Sciatic nerve (tissue), 2 donors: ENCODE measurements at regions not wholly inside any gene's neighbourhood (a gene's known extent, or its start where the extent isn't known, plus 50 kb on each side); places are given as distances from the start of the nearest gene placed in this dataset.
"Not testable (repeated sequence)": the region's sequence is repeated elsewhere in the genome, so short reads cannot be mapped to it uniquely, and the experiment has no call there.

ENCODE experiments used
- ATAC-seq: fragments of 200-7000 bp; cut with Tn5 transposase; one replicate; pipeline ENCODE4 v1.9.1; 2020; ENCODE audit warnings: mild to moderate bottlenecking, moderate library complexity
- DNase-seq: peaks from one replicate; pipeline ENCODE4 v3.0.0-alpha.2; 2020; ENCODE audit warnings: low spot score
- intact Hi-C: fragments of 100-400 bp; cut with DNase I; formaldehyde crosslinking; loops from one replicate; pipeline ENCODE4 v1.14.2; 2022
- donor health status: DM: no; HTN: no; CAD: no.
- donor health status: DM: no; HTN: no; CAD: no.

DNA sequence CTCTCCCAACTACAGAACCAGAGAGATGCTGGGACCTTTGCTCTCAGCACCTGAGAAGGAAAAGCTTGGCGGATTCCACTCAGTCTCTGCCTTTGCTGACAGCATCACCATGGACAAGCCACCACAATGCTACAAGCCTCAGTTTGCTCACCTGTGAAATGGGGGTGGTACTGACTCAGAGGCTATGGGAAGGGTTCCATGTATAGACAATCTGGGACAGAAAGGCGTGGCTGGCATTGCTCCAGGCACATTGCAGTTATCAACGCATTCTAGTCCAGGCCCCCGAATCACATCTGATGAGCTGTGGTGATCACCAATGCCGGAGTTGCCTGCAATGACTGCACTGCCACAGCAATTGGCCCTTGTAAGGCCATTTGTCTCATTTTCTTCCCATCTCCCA is 72.6 kb downstream of the ISX start:
- ATAC-seq, result no peak
- DNase-seq, result no peak
- intact Hi-C loops, result no loop called here

- DNase-seq, result no peak
- intact Hi-C loops, result no loop called here
- no peak for ATAC-seq
Observed at GRCh38 chr22:35140879-35141745, 75.2 kb downstream of the ISX start.

DNA sequence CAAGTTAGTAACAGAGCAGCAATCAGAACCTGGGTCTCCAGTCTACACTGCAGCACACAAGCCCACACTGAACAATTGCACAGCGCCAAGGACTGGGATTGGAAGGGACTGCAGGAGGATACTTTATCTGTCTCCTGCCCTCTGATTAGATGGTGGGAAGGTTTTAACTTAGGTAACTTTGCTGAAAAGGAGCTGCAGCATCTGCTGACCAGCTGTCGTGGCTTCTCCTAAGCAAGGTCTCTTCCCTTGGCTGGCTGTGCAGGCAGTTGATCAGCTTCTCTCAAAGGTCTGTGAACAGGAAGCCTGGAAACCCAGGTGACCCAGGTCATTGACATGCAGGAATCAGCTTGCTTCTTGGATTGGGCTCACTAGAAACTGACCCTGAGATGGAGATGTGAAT is 82.4 kb downstream of the ISX start:
- intact Hi-C loops, result no loop called here
- ATAC-seq (no peak), DNase-seq (no peak)

GRCh38 chr22:35148866-35149548 is 83.0 kb downstream of the ISX start:
- ATAC-seq (no peak), DNase-seq (no peak)
- intact Hi-C loops, result no loop called here

- intact Hi-C loops, result no loop called here
- DNase-seq (peak; percentile 77), ATAC-seq (peak; percentile 46)
Observed at GRCh38 chr22:35150183-35151107, 84.5 kb downstream of the ISX start.

DNA sequence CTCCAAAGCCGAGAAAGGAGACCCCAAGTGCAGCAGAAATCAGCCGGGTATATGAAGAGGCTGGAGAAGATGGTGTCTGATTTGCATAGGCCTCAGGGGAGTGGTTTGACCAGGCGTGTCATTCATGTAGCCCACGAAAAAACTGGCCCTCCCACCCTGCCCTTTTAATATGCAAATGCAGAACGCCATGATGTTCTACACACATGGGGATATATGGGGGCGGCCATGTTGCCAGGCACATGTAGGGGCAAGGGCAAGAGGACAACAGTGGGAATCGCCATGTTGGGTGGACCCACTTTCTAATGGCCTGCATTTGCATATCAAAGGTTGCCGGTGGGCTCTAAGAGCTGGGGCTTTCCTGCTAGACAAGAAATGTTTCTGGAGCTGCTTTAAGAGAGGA is 86.4 kb downstream of the ISX start:
- DNase-seq (no peak), ATAC-seq (no peak)
- intact Hi-C loops, result no loop called here

DNA sequence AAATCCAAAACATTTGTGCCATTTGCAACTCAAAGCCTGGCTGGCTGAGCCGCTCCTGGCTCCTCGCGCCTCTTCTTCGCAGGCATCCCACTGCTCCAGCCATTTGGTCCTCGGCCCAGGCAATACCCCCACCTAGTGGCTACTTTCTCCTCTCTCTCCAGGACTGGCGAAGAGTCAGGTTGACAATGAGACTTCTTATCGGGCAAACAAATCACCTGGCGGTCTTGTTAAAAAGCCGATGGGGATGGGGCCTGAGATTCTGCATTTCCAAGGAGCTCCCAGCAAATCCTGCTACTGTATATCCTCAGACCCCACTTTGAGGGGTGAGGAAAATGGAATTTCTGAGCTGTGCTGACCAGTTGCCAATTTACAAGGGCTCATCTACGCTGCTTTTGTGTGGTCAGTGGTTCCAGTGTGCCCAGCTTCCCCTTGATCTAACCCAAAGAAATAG is 89.0 kb downstream of the ISX start:
- intact Hi-C loops, result no loop called here
- DNase-seq, result peak; percentile 64
- ATAC-seq, result no peak

GRCh38 chr22:35155403-35156025 is 89.6 kb downstream of the ISX start:
- intact Hi-C loops, result no loop called here
- ATAC-seq (no peak), DNase-seq (no peak)

GRCh38 chr22:35156945-35157344 is 91.0 kb downstream of the ISX start:
- no peak for DNase-seq
- no peak for ATAC-seq
- intact Hi-C loops, result no loop called here

DNA sequence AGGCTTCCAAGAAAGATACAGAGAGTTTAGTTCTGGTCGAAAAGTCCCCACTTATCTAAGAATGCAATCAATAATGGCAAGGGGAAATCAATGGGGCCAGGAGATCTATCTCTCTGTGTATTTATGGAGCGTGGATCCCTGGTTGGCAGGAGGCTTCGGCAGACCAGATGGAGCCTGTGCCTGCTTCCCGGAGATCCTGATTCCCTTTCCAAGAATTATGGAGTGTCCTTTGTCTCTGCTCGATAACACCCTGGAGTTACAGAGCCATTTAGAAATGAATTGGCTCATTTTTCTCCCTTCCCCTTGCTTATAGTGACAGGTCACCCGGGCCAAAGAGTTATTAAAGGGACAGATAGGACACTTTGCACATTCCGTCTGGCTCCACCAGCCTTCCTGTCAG is 92.4 kb downstream of the ISX start:
- DNase-seq (no peak), ATAC-seq (no peak)
- intact Hi-C loops, result no loop called here

DNA sequence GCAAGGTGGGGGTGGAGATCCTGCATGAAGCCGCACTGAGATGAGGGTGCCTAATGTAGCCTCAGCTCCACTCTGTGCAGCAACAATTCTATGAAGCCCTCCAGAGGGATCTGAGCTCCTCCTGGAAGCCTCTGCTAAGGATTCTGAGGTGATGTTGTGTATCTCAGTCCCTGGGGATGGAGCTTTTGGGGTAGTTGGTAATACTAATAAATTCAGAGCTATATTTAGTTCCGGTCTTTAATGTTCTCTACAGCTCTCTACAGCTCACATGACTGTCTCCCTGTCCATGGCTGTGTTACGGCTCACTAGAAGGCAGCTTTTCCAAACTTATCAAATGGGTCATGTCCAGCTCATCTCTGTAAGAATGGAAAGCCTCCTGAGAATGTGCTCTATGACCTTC is 93.4 kb downstream of the ISX start:
- ATAC-seq (no peak), DNase-seq (no peak)
- intact Hi-C loops, result no loop called here

GRCh38 chr22:35160268-35160667 is 94.3 kb downstream of the ISX start:
- no peak for ATAC-seq
- intact Hi-C loops, result no loop called here
- DNase-seq, result no peak

GRCh38 chr22:35165896-35166295 is 91.4 kb upstream of the HMGXB4 start:
- ATAC-seq, DNase-seq, intact Hi-C loops: not testable (repeated sequence)

DNA sequence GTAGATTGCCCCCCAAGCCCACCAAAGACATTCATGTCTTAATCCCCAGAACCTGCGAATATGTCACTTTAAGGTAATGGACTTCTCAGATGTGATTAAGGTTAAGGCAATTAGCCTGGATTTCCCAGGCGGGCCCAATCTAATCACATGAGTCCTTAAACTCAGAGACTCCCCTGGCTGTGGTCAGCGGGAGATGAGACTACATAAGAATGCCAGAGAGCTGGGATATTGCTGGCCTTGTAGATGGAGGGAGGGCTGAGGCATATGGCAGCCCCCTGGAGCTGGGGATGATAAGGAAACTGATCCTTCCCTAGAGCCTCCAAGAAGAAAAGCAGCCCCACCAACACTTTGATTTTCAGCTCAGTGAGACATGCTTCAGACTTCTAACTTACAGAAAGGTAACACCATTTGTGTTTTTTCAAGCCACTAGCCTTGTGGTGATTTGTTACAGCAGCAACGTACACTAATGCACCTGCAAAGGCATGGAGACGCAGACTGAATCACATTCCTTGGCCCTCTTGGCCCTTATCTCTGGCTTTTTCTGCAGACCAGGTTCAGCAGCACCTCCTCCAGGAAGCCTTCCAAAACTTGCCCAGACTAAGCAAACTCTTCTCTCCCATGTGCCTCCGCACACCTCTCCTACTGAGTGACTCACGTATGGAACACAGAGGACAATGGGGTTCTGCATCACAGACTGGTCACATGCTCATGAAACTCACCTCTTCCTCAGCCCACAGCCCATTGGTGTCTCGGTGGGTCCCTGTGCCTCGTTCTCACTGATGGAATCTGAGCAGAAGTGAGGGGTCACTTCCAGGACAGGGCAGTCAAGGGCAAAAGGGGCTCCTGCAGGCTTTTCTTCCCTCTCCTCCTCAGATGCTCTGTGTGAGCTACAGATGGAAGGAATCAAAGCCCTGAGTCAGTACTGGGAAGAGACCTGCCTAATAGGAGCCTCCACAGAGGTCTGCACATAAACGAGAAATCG is 86.3 kb upstream of the HMGXB4 start:
- DNase-seq (no peak), ATAC-seq (no peak)
- intact Hi-C loops, result no loop called here

DNA sequence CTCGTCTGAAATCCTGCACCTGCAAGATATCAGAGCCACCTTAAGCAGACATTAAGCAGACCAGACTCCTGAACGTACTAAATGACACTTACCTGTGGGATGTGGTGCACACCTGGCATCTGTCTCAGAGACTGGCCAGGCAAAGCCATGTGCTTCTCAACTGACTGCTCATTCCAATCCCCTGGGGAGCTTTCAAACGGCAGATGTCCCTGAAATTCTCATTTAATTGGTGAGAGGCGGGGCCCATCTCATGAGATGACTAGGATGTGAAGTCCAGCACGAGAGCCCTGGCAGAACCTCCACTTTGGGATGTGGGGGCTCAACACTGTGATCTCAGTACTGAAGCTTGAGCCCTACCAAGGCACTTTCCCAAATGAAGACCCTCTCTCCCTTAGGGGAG is 84.9 kb upstream of the HMGXB4 start:
- no peak for DNase-seq
- no peak for ATAC-seq
- intact Hi-C loops, result no loop called here

DNA sequence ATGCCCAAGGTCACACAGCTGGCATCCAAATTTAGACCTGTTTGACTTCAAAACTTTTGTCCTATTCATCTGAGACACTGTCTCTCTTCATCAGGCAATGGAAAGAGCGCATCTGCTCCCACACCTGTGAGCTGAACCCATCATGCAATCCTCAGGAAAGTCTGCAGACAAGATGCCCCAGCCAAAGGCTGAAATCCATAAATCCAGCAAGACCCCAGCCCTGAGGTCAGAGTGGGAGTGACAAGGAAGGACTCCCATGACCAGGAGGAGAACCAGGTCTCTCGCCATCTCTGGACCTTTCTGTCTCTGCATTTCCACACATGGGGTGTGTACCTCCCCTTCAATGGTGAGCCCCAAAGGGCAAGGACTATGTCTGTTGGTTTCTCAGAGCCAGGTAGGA is 83.6 kb upstream of the HMGXB4 start:
- DNase-seq (no peak), ATAC-seq (no peak)
- intact Hi-C loops, result no loop called here

DNA sequence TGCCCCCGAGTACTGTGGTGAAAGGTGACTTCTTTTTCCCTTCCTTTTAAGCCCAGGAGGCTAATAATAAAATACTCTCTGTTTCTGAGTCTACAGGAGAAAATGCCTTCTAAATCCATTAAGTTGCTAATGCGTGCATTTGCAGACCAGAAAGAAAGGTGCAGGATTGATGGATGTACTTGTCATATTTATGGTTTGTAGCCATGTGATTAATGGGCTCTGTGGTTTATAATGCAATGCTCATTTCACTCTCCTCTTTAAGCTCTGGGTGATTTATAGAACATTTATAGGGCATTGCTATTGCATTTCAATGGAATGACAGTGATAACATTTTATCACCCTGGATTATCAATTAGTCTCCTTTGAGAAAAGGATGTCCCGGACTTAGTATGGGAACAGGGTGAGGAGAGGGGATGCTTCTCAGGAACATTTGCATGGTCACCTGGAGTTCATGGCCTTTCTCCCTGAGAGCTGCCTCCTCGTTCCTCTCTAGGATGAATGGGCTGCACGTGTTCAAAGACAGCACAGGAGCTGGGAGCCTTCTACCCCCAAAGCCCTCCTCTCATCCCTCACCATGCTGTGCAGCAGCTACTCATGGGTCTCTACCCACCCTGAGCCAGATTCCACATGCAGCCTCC is 82.8 kb upstream of the HMGXB4 start:
- DNase-seq, result no peak
- intact Hi-C loops, result no loop called here
- ATAC-seq, result no peak

DNA sequence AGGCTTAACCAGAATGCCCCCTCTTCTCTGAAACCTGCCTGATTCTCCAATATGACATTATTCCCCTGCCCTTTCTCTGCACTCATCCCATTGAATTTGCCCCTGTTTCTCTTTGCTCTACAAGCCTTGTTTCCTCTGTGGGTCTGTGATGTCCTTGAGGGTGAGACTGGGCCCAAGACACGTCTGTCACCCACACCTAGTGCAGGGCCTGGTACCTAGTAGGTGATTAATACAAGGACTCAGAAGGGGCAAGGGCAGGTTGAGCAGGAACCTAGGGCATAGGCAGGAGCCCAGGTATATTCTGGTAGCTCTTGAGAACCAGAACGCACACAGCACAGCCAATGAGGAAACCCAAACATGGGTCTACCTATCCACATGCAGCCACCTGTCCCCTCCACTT is 81.9 kb upstream of the HMGXB4 start:
- intact Hi-C loops, result no loop called here
- no peak for DNase-seq
- no peak for ATAC-seq
